ENCODE measurements at regions not wholly inside any gene's neighbourhood (a gene's known extent, or its start where the extent isn't known, plus 50 kb on each side); places are given as distances from the start of the nearest gene placed in this dataset.

DNA sequence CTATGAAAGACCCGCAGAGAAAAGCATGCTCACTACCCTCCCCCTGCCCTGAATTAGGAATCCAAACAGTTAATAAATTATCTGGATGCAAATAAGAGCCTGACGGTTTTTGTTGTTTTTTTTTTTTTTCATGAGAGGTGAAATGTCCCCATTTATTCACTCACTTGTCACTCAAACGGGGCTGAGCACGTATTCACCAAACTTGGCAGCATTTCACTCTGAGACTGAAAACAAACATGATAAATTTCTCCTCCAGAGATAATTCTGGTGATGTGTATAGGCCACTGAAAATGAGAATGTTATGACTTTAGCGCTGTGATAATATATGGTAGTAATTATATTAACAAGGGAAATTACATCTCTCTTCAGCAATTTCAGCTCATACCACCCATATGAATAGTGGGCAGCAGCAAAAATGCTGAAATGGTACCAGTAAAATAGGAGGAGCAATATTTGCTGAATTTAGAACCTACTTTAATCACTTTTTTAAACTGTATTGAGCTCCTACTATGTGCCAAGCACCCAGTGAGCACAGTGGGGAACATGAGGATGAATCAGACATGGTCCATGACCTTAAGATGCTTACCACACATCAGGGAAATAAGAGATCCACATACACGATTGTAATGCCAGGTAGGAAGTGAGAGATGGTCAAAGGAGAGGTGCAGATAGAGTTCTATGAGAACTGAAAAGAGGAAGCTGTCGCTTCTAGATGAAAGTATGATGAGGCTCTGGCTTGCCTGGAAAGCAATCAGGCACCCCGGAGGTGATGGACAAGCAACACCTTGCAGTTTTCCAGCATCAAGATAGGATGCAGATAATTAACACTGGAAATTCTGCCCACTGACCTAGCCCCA is 286.5 kb upstream of the TMPO start:
- intact Hi-C loops (cut with micrococcal nuclease), result no loop called here
- no peak for DNase-seq
- no peak overlapping the region for H3K27ac Mint-ChIP-seq
- peaks cover 2% of the 10 kb centered on the region for H3K27me3 Mint-ChIP-seq
- CTCF ChIA-PET, result interaction anchor here (1.2 kb wide), 1 partner anchor 168 kb away, joined by 3 read pairs; no protein-coding TSS in a partner anchor
- POLR2A ChIA-PET, result no interaction called here
- H3K4me3 Mint-ChIP-seq, result no peak overlapping the region
- no peaks in the 10 kb centered on the region for H3K9me3 Mint-ChIP-seq
- no peaks in the 10 kb centered on the region for H3K4me1 Mint-ChIP-seq (ENCODE audit: low read depth)
- H3K36me3 Mint-ChIP-seq, result no peaks in the 10 kb centered on the region

DNA sequence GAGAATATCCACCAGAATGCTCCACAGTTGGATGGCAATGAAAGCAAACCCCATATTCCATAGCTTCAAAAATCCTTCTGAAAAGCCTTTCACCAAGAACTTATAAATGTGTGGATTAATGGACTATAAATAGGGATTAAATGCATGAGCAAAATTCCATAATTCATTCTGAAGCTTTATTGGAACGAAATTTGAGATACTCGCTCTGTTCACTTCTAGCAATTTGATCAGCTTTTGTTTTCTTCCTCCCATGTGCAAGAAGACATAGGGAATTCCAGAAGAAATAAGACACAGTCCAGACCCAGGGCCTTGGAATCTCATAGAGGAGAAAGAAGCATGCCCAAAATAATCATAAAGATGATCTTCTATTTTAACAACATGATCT is 285.9 kb upstream of the TMPO start:
- Mint-ChIP-seq H3K4me3 (no peak overlapping the region), H3K4me1 (ENCODE audit: low read depth) (no peaks in the 10 kb centered on the region), H3K27me3 (peaks cover 2% of the 10 kb centered on the region), H3K36me3 (no peaks in the 10 kb centered on the region), H3K27ac (no peak overlapping the region), H3K9me3 (no peaks in the 10 kb centered on the region)
- intact Hi-C loops (cut with micrococcal nuclease), result no loop called here
- POLR2A ChIA-PET, result no interaction called here
- CTCF ChIA-PET, result interaction anchor here (1.2 kb wide), 1 partner anchor 168 kb away, joined by 3 read pairs; no protein-coding TSS in a partner anchor
- no peak for DNase-seq

DNA sequence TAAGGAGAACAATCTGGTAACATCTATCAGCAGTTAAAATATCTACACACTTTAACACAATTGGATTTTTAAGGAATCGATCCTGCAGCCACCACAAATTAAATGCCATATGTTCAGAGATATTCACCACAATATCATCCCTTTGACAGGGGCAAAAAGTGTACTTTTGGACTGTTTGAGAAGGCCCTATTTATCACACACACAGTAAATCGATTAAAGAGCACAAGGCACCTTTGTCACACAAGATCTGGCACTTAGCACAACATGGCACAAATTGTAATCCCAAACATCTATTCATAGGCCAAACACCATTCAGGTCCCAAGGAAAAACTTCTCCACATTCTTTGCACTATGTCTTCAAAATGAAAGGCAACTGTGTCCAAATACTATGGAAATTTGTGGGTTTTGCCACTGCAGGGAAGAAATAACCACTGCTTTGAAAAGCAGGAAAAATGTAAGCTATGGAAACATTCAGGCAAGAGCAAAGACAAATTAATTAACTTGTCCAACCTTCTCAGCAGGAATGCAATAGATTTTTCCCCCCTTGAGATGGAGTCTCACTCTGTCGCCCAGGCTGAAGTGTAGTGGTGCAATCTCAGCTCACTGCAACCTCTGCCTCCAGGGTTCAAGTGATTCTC is 282.5 kb upstream of the TMPO start:
- no peaks in the 10 kb centered on the region for H3K27me3 Mint-ChIP-seq
- H3K4me3 Mint-ChIP-seq, result no peak overlapping the region
- POLR2A ChIA-PET, result no interaction called here
- no peaks in the 10 kb centered on the region for H3K36me3 Mint-ChIP-seq
- no peak for DNase-seq
- peaks cover 3% of the 10 kb centered on the region for H3K9me3 Mint-ChIP-seq
- intact Hi-C loops (cut with micrococcal nuclease), result no loop called here
- H3K27ac Mint-ChIP-seq, result no peak overlapping the region
- CTCF ChIA-PET, result no interaction called here
- H3K4me1 Mint-ChIP-seq (ENCODE audit: low read depth), result no peaks in the 10 kb centered on the region

GRCh38 chr12:98235301-98235700 is 280.1 kb upstream of the TMPO start:
- Mint-ChIP-seq H3K4me3 (no peak overlapping the region), H3K27me3 (no peaks in the 10 kb centered on the region), H3K4me1 (ENCODE audit: low read depth) (no peaks in the 10 kb centered on the region), H3K36me3 (no peaks in the 10 kb centered on the region), H3K9me3 (peaks cover 3% of the 10 kb centered on the region), H3K27ac (no peak overlapping the region)
- intact Hi-C loops (cut with micrococcal nuclease), result no loop called here
- DNase-seq, result no peak
- ChIA-PET CTCF (no interaction called here), POLR2A (no interaction called here)

- POLR2A ChIA-PET, result no interaction called here
- H3K27ac Mint-ChIP-seq, result no peak overlapping the region
- no peaks in the 10 kb centered on the region for H3K36me3 Mint-ChIP-seq
- no peaks in the 10 kb centered on the region for H3K27me3 Mint-ChIP-seq
- intact Hi-C loops (cut with micrococcal nuclease), result no loop called here
- CTCF ChIA-PET, result no interaction called here
- H3K9me3 Mint-ChIP-seq, result peaks cover 3% of the 10 kb centered on the region
- no peak for DNase-seq
- no peak overlapping the region for H3K4me3 Mint-ChIP-seq
- no peaks in the 10 kb centered on the region for H3K4me1 Mint-ChIP-seq (ENCODE audit: low read depth)
Observed at GRCh38 chr12:98238515-98239130, 276.8 kb upstream of the TMPO start.

GRCh38 chr12:98243190-98243589 is 272.2 kb upstream of the TMPO start:
- Mint-ChIP-seq H3K27ac (no peak overlapping the region), H3K36me3 (no peaks in the 10 kb centered on the region), H3K9me3 (no peaks in the 10 kb centered on the region), H3K4me1 (ENCODE audit: low read depth) (no peaks in the 10 kb centered on the region), H3K27me3 (no peaks in the 10 kb centered on the region), H3K4me3 (no peak overlapping the region)
- ChIA-PET POLR2A (no interaction called here), CTCF (no interaction called here)
- intact Hi-C loops (cut with micrococcal nuclease), result no loop called here
- DNase-seq, result no peak

- no peak overlapping the region for H3K27ac Mint-ChIP-seq
- ChIA-PET POLR2A (no interaction called here), CTCF (no interaction called here)
- no peaks in the 10 kb centered on the region for H3K9me3 Mint-ChIP-seq
- no peaks in the 10 kb centered on the region for H3K4me1 Mint-ChIP-seq (ENCODE audit: low read depth)
- no peaks in the 10 kb centered on the region for H3K36me3 Mint-ChIP-seq
- H3K27me3 Mint-ChIP-seq, result no peaks in the 10 kb centered on the region
- intact Hi-C loops (cut with micrococcal nuclease), result no loop called here
- DNase-seq, result no peak
- no peak overlapping the region for H3K4me3 Mint-ChIP-seq
Observed at GRCh38 chr12:98244136-98244535, 271.3 kb upstream of the TMPO start.

- no peak overlapping the region for H3K27ac Mint-ChIP-seq
- POLR2A ChIA-PET, result no interaction called here
- no peaks in the 10 kb centered on the region for H3K36me3 Mint-ChIP-seq
- H3K9me3 Mint-ChIP-seq, result no peaks in the 10 kb centered on the region
- H3K27me3 Mint-ChIP-seq, result no peaks in the 10 kb centered on the region
- no peaks in the 10 kb centered on the region for H3K4me1 Mint-ChIP-seq (ENCODE audit: low read depth)
- no peak for DNase-seq
- H3K4me3 Mint-ChIP-seq, result no peak overlapping the region
- intact Hi-C loops (cut with micrococcal nuclease), result no loop called here
- CTCF ChIA-PET, result no interaction called here
Observed at GRCh38 chr12:98253207-98254037, 262.0 kb upstream of the TMPO start.

GRCh38 chr12:98256830-98257229 is 258.6 kb upstream of the TMPO start:
- Mint-ChIP-seq H3K9me3 (no peaks in the 10 kb centered on the region), H3K27ac (no peak overlapping the region), H3K36me3 (no peaks in the 10 kb centered on the region), H3K27me3 (no peaks in the 10 kb centered on the region), H3K4me3 (no peak overlapping the region), H3K4me1 (ENCODE audit: low read depth) (no peaks in the 10 kb centered on the region)
- ChIA-PET CTCF (no interaction called here), POLR2A (no interaction called here)
- DNase-seq, result no peak
- intact Hi-C loops (cut with micrococcal nuclease), result no loop called here

GRCh38 chr12:98259693-98260092 is 255.7 kb upstream of the TMPO start:
- no peaks in the 10 kb centered on the region for H3K36me3 Mint-ChIP-seq
- no peaks in the 10 kb centered on the region for H3K9me3 Mint-ChIP-seq
- peaks cover 5% of the 10 kb centered on the region for H3K27me3 Mint-ChIP-seq
- POLR2A ChIA-PET, result no interaction called here
- no peak for DNase-seq
- CTCF ChIA-PET, result no interaction called here
- intact Hi-C loops (cut with micrococcal nuclease), result no loop called here
- no peak overlapping the region for H3K4me3 Mint-ChIP-seq
- no peaks in the 10 kb centered on the region for H3K4me1 Mint-ChIP-seq (ENCODE audit: low read depth)
- H3K27ac Mint-ChIP-seq, result no peak overlapping the region

DNA sequence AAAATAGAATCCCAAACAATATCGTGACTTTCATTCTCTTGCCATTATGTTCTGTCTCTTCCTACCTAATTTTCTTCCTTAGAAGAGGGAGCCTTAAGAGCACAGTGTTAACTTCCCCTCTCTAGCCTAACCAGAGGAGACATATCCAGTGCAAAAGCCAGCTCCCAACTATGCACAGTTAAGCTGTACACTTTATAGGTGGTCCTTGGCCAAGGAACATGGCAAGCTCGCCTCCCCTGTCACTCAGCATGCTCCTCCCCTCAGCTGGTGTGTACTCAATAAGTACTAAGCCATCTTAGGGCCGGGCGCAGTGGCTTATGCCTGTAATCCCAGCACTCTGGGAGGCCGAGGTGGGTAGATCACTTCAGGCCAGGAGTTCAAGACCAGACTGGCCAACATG is 255.1 kb upstream of the TMPO start:
- Mint-ChIP-seq H3K36me3 (no peaks in the 10 kb centered on the region), H3K9me3 (no peaks in the 10 kb centered on the region), H3K4me3 (no peak overlapping the region), H3K27me3 (peaks cover 5% of the 10 kb centered on the region), H3K4me1 (ENCODE audit: low read depth) (no peaks in the 10 kb centered on the region), H3K27ac (no peak overlapping the region)
- ChIA-PET POLR2A (no interaction called here), CTCF (no interaction called here)
- DNase-seq, result no peak
- intact Hi-C loops (cut with micrococcal nuclease), result no loop called here

GRCh38 chr12:98262902-98263301 is 252.5 kb upstream of the TMPO start:
- Mint-ChIP-seq H3K4me1 (ENCODE audit: low read depth) (no peaks in the 10 kb centered on the region), H3K9me3 (peaks cover 2% of the 10 kb centered on the region), H3K27ac (no peak overlapping the region), H3K4me3 (no peak overlapping the region), H3K27me3 (peaks cover 10% of the 10 kb centered on the region), H3K36me3 (no peaks in the 10 kb centered on the region)
- no peak for DNase-seq
- ChIA-PET POLR2A (no interaction called here), CTCF (no interaction called here)
- intact Hi-C loops (cut with micrococcal nuclease), result no loop called here

All from activated CD4-positive, alpha-beta memory T cell treated with anti-CD3 and anti-CD28 coated beads for 36 hours (primary cell).